ENCODE measurements at regions not wholly inside any gene's neighbourhood (a gene's known extent, or its start where the extent isn't known, plus 50 kb on each side); places are given as distances from the start of the nearest gene placed in this dataset.

GRCh38 chrX:51437521-51437920, 58.9 kb downstream of the NUDT11 start:
- DNase-seq (ENCODE audit: low spot score): no peak
- no peak overlapping the region for H3K4me3 ChIP-seq
- H3K27ac ChIP-seq: no peak overlapping the region
- no peak for TF ChIP-seq CTCF (IDR thresholded peaks at IDR 0.05)

GRCh38 chrX:51435101-51435500, 61.3 kb downstream of the NUDT11 start:
- no peak overlapping the region for H3K27ac ChIP-seq
- TF ChIP-seq CTCF (IDR thresholded peaks at IDR 0.05): no peak
- H3K4me3 ChIP-seq: no peak overlapping the region
- no peak for DNase-seq (ENCODE audit: low spot score)

- TF ChIP-seq CTCF (IDR thresholded peaks at IDR 0.05): no peak
- no peak overlapping the region for H3K27ac ChIP-seq
- no peak overlapping the region for H3K4me3 ChIP-seq
- no peak for DNase-seq (ENCODE audit: low spot score)
Measured at GRCh38 chrX:51421972-51422597, 74.3 kb downstream of the NUDT11 start.

- no peak overlapping the region for H3K27ac ChIP-seq
- H3K4me3 ChIP-seq: no peak overlapping the region
- peak; percentile 52 for TF ChIP-seq CTCF (IDR thresholded peaks at IDR 0.05)
- no peak for DNase-seq (ENCODE audit: low spot score)
Measured at GRCh38 chrX:51420610-51421009, 75.8 kb downstream of the NUDT11 start.

- TF ChIP-seq CTCF (IDR thresholded peaks at IDR 0.05): no peak
- Histone ChIP-seq H3K4me3 (no peak overlapping the region), H3K27ac (no peak overlapping the region)
- DNase-seq (ENCODE audit: low spot score): no peak
Measured at GRCh38 chrX:51408462-51408861, 75.8 kb downstream of the NUDT10 start.

- Histone ChIP-seq H3K27ac (no peak overlapping the region), H3K4me3 (no peak overlapping the region)
- TF ChIP-seq CTCF (IDR thresholded peaks at IDR 0.05): no peak
- DNase-seq (ENCODE audit: low spot score): no peak
Measured at GRCh38 chrX:51407520-51408409, 75.1 kb downstream of the NUDT10 start.
